Activated CD4-positive, alpha-beta T cell treated with anti-CD3 and anti-CD28 coated beads, Interleukin-2, amount 50 U/mL, for 48 hours (primary cell): ENCODE measurements at regions not wholly inside any gene's neighbourhood (a gene's known extent, or its start where the extent isn't known, plus 50 kb on each side); places are given as distances from the start of the nearest gene placed in this dataset.
"Not testable (repeated sequence)": the region's sequence is repeated elsewhere in the genome, so short reads cannot be mapped to it uniquely, and the experiment has no call there.

Experiments used
- DNase-seq, 2 experiments: peaks; one replicate each; pipeline ENCODE4 v3.0.0-alpha.2; 2020

DNA sequence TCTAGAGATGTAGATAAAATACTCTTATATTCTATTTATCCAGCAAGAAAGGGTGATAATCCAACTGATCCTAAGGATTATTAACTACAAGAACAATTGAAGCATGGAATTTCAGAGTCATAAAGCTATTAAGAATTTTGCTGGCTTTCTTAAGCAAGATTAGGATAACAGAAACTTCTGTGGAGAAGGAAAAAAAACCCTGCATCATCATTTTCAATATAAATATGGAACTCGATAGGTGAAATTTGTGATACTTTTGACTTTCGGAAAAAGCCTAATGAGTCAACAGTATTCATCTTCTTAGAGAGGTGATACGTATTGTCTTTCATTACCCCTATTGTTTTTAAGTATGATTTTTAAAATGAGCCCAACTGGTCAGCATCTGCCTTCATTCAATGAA, 593.3 kb downstream of the CPS1 start:
- DNase-seq = no peak

DNA sequence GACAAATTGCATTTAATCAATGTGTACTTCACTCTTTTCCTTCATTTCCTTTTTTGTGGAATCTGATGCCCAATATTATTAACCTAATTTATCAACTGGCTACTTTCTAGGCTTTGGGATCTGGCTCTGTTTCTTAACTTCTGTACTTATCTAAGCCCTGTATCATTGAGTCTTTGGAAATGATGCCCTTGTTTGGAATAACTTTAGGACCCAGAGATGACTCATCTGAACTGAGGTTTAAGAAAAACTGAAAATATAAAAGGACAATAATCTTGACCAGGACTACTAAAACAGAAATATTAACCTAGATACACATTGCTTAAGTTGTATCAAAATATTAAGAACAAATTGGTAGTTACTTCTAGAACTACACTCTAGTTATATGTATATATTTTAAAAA, 600.8 kb downstream of the CPS1 start:
- DNase-seq = no peak

DNA sequence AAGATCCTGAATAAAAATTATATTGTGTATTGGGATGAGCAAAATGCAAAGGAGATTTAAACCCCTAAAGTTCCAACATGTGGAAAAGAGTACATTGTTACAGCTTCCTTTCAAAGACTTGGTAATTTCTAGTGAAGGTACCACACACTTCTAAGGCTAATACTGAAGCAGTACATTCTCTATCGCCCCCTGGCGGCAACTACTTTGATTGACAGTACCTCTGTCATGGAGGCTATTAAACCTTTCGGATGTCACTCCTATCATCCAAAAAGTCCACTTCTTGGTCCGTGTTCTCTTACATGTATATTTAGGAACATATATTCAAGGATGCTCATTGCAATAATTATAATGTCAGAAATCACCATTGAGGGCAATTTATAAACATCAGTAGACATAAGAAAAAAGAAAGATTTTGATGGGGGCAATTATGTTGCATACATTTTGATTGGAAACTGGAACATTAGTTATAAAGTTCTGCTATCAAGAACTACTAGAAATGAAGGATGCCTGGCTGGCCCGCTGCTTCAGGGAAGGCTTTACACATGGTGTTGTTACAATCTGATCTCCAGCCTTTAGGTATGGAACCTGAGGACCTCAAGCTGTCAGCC, 601.6 kb downstream of the CPS1 start:
- DNase-seq = peak; percentile 80 to 82

DNA sequence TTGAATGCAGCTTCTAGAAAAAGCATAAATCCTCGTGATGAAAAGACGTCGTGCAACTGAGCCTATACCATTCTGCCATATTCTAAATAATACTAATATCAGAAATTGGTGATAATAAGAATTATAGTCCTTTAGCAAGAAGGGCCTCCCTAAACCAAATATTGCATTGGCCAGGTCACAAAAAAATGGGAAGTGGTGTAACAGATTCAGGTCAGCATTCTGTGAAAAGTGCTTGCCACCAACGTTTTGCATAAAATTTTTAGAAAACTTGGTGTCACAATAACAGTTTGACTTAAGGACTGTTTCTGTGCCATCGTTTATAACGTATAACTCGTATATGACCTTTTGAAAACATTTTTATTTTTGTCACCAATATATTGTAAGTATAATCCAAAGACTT, 603.6 kb downstream of the CPS1 start:
- no peak for DNase-seq

DNA sequence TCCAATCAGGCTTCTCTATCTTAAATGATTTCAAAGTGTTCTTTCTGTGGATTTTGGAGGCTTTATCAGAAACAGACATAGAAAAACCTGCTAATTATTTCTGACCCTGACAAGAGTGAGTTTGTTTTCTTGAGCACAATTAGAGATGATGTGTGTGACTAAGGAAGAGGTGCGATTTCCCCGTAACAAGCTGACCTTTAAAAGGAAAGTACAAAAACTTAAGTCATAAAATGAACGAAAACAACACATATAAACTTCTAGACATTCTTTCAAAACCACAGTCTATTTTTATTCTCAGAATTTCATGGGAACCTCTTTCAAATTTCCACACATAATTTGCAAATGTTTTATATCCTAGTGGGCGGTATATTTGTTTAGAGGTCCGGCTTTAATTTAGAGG, 604.8 kb downstream of the CPS1 start:
- no peak for DNase-seq

DNA sequence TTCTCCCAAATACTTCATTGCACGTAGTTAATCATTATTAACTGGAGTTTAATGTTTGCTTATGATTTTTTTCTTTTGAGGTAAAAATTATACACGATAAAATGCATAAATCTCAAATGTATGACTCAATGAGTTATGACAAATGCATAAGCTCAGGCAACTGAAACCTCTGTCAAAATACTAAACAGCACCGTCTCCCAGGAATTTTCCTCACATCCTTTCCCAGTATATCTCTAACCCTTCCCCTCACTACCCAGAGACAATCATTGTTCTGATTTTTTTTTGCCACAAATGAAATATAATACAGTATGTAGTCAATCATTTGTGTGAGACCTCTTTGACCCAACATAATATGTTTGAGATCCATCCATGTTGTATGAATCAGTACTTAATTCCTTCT, 606.5 kb downstream of the CPS1 start:
- no peak for DNase-seq

DNA sequence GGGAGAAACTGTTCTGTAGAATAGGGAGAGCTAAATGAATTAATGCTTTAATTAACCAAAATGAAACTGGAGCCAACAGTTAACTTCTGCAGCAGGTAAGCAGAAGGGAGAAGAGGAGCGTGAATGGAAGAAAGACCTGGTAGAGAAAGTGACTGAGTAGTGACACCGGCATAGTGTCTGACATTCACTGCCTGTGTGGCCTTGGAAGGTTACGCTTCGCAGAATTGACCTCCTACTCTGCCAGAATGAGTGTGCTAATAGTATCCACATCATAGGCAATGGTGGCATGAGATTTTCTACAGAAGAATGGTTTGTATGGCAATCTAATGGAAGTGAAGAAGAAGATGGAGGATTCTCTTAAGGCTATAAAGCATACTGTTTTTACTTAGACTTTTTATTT, 614.4 kb downstream of the CPS1 start:
- no peak for DNase-seq

DNA sequence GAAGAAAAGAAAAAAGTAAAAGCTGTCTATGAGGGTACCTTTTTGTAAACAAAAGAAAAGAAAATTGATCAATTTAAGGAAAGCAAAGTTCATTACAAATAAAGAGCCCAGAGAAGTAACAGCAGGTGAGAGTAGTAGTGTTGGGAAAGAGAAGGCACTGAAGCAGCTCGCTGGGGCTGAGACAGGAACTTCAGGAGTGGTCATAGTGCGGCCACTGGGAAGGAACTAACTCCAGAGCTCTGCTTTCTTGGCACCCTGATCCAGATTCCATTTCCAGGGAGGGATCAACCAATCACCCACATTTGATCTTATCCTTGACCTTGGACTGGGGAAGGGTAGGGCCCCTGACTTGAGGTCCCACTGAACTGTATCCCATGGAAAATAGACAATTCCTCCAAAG, 617.6 kb downstream of the CPS1 start:
- no peak for DNase-seq

DNA sequence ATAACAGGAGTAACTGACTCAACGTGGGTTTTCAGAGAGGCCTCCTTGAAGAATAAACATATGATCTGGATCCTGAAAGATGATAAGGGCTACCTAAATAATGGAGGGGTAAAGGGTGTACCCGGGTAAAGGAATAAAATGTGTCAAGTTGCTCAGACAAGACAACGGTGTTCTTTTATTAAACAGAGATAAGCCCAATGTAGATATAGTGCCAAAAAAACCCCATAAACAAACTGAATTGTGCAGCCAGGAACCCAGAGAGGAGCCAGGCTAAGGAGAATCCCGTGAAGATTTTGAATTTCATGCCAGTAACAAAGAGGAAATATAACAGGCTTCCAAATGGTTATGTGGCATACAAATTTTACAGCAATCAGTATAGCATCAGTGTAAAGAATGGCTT, 618.2 kb downstream of the CPS1 start:
- no peak for DNase-seq

DNA sequence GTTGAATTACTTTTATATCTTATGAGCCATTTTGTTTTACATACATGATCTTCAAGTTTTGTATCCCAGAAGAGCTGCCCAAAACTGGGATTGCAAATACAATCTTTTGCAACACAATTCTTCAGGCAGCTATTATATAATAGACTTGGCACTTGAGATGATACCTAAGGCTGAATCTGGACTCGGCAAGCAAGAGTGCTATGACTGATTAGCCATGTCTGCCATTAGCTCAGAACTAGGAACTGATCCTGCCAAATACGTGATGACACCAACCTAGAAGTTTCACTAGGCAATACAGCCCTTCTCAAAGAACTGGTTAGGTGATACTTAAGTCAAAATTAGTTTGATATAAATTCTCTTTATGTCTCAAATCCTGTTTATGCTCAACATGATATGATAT, 619.6 kb downstream of the CPS1 start:
- no peak for DNase-seq

DNA sequence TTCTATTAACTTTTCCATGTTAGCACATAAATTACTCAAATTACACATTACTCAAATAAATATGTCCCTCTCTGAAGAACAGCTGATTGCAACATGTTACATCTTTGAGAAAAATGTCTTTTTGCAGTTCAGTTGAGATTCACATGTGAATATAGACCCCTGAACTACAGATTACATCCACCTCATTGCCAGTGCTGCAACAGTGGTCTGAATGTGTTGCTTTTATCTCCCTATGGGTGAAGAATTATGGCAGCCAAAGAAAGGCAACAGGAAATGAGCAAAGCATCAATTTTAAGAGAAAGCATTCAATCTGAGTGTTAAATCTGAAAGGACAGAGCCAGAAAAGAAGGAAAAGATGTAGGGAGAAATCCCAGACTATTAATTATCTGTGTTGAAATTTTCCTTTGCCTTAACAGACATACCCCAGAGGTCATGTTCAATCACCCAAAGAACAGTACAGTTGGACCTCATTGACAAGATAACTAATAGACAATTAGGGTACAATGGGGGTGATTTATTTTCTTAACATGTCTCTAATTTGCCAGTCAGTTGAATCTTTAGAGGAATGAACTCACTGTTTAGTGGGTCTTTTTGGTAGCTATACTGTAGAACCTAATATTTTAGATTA, 620.2 kb downstream of the CPS1 start:
- DNase-seq = no peak

DNA sequence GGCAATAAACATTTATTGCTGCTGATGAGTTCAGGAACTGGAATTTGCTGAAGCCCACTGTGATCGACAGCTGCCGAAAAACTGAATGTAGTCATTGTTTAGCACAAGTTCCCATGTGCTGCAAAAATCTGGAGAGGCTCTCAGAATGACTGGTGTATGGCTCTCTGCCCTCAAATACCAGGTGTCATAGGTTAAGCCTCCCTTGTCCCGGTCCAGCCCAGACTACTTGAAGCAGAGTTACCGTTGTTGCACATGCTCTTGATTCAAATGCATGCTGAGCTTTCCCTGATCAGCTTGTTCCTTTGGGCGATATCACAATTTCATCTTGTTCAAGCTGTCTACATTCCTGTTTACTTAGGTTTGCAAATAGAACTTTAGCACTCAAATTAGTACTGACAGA, 625.2 kb downstream of the CPS1 start:
- no peak for DNase-seq

DNA sequence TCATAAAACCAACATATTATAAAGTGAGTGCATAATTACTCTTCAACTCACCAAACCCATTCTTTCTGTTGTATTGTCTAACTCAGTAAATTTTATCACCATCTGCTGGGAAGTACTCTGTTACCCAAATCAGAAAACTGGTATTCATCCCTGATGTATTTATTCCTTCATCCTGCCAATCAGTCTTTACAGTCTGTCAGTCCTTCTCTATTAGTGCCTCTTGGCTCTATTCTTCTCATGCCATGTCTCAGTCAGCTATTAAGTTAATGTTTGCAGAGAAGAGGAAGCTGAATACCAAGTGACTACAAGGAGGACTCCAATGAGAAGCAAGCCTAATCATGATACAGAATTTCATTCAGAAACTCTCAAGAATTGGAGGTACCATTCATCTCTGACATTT, 631.2 kb downstream of the CPS1 start:
- DNase-seq = no peak

DNA sequence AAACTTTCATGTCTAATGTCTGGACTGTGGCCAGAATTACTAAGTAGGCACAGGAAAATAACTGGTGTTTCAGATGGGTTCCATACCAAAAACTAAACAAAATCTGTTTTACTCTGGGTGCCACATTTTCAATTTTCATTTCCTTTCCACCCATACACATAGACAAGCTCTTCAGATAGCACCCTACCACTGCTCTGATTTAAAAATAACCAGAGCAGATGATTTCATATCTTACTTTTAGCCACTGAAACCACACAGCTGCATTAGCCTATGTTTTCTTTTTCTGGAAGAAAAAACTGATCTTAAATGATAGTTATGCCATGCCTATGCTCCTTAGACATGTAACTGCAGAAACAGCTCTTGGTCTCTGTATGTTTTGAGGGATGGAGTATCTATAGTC, 647.6 kb downstream of the CPS1 start:
- DNase-seq = no peak

DNA sequence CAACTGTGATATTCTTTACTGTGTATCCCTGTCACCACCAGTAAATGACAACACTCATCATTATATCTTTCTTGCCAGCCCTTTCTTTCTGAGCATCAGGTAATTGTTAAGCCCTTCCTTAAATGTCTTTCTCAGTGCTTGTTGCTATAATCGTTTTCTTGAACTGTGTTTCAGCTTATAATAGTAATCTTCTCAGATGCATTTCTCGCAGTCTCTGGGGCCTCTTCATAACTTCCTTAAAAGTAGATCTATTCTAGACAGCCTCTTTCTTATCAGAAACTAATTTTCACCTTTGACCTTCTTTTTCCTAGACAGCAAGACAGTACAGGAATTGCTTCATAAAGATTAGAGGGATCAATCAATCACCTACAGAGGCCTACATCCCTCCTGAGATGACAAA, 648.1 kb downstream of the CPS1 start:
- DNase-seq = no peak

DNA sequence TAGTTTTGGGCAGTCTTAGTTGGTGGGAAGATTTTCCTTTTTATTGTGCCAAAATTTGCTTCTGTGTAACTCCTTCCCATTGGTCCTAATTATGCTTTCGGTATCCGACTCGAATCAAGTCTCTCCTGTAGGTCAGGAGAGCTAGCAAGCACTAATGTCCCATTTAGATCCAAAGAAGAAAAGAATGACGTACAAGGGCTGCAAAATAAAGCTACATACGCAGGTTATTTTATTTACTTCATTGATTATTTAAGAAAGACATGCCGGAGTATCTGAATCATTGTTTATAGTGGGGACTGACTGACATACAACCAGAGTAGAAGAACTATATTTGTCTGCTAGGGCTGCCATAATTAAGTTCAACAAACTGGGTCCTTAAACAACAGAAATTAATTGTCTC, 648.5 kb downstream of the CPS1 start:
- DNase-seq = no peak

DNA sequence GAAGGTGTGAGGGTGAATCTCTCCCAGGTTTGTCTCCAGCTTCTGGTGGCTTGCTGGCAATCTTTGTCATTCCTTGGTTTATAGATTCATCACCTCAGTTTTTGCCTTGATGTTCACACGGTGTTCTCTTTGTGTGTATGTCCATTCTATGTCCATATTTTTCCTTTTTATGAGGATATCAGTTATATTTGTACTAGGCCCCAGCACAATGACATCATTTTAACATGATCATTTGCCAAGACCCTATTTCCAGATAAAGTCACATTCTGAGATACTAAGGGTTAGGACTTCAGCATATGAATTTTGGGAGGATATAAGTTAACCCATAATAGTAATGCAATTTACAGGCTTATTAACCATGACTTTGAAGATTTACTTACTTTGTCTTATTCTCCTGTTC, 649.0 kb downstream of the CPS1 start:
- DNase-seq = no peak

DNA sequence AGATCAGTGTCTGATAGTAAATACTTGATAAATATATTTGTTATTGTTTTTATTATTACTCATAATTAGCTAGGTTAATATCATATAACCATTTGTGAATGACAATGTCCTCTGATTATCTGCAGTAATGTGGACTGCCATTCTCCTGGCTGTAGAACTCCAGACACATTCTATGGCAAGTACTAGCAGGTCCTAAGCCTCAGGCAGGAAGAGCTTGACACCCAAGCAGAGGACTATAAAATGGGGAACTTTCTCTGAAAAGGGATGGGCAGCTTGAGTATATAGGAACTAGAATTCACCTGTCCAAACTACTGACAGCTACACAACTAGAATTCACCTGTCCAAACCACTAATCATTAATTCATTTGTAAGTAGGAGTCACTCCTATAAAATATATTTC, 649.4 kb downstream of the CPS1 start:
- no peak for DNase-seq

DNA sequence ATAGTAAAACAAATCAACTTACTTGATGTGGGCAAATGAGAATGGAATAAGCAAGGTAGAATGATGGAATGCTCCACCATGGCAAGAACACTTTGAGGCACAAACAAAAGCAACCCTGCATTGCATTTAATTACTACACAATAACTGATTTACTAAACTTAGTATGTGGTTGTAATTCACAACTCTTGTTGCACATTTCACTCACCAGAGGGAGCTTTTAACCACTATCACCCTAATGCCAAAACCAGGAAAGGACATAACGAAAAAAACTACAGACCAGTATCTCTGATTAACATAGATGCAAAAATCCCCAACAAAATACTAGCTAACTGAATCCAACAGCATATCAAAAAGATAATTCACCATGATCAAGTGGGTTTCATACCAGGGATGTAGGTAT, 659.8 kb downstream of the CPS1 start:
- no peak for DNase-seq

DNA sequence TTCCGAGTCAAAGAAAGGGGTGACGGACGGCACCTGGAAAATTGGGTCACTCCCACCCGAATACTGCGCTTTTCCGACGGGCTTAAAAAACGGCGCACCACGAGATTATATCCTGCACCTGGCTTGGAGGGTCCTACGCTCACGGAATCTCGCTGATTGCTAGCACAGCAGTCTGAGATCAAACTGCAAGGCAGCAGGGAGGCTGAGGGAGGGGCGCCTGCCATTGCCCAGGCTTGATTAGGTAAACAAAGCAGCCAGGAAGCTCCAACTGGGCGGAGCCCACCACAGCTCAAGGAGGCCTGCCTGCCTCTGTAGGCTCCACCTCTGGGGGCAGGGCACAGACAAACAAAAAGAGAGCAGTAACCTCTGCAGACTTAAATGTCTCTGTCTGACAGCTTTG, 663.1 kb downstream of the CPS1 start:
- DNase-seq = not testable (repeated sequence)

DNA sequence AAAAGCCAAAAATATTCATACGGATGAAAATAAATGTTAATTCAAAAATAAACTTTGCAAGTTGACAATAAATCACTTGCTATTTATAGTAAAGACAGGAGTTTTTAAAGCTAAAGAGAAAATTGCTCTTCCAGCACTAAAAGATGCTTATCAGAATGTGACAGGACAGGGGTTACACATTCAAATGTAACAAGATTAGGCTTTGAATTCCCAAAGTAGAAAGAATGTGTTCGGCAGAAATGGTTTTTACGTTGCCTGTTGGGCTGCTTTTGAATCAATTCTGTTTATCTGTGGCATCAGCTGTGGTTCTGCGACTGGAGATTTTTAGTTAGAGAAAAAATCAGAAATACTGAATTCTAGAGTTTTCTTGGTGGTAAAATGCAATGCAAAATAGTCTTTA, 669.4 kb downstream of the CPS1 start:
- no peak for DNase-seq

DNA sequence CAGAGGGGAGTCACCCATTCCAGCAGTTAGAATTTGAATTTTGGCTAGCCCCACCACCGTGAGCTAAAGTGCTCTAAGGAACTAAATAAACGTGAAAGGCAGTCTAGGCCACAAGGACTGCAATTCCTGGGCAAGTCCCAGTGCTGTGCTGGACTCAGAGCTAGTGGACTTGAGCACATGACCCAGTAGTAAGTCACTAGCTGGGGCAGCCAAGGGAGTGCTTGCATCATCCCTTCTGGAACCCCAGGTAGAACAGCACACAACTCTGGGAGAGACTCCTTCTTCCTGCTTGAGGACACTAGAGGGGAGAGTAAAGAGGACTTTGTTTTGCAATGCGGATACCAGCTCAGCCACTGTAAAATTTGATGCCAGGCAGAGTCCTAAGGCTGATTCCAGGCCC, 672.2 kb downstream of the CPS1 start:
- DNase-seq = no peak

DNA sequence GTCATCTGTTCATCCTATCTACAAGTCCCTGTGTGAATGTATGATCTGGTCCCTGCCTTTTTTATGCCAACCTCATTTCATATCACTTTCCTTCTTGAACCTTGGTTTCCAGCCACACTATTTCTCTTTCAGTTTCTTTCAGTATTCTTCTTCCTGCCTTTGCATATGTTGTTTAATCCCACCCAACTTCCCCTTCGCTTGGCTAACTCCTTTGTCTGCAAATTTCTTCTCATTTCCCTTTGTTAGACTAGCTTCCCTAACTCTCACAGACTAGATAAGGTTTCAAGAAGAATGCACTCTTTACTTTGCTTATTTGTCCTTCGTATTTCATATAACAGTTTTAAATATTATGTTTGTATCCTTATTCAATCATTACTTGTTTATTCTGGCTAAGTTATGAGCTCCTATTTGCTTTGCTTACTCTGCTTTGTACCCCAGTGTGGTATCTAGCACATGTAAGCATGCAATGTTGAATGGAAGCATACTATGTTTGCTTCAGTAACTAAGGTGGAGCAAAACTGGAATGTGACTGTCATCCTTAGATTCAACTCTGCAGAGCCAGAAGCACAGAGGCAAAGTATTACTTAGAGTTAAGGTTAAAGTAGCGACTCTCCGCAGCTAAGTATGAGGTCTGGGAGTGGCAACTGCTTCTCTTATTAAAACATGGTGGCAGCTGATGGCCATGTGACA, 681.3 kb downstream of the CPS1 start:
- DNase-seq = no peak

DNA sequence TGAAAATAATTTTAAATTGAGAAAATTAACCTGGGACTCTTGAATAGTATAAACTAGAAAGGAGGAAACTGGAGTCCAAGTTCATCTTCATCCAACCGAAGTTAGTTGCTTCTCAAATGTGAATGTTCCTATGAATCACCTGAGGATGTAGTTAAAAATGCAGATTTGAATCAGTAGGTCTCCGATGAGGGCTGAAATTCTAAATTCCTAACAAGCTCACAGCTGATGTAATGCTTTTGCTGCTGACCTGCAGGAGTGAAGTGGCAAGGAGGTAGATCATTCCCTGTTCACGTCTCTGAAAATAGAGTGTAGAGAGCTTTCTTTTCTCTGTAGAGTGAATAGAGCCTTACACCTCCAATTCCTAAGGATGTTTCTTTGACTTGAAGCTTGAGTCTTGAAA, 685.5 kb downstream of the CPS1 start:
- DNase-seq = no peak

DNA sequence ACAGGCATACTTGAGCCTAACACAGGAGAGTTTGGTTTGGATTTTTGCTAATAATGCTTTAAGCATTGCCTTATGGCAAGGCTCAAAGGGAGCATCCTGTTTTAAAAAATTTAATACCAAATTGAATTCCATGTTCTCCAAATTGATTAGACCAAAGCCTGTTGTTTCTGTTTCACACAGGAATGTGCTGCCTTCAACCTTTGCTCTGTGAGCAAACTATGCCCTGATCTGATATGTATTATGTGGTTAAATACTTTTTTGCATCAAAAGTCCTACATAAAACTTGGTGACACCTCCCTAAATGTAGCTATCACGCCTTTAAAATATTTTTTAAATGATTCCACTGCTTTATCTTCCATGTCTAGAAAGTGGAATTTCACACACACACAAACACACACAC, 691.4 kb downstream of the CPS1 start:
- no peak for DNase-seq
